ENCODE measurements at regions not wholly inside any gene's neighbourhood (a gene's known extent, or its start where the extent isn't known, plus 50 kb on each side); places are given as distances from the start of the nearest gene placed in this dataset.

DNA sequence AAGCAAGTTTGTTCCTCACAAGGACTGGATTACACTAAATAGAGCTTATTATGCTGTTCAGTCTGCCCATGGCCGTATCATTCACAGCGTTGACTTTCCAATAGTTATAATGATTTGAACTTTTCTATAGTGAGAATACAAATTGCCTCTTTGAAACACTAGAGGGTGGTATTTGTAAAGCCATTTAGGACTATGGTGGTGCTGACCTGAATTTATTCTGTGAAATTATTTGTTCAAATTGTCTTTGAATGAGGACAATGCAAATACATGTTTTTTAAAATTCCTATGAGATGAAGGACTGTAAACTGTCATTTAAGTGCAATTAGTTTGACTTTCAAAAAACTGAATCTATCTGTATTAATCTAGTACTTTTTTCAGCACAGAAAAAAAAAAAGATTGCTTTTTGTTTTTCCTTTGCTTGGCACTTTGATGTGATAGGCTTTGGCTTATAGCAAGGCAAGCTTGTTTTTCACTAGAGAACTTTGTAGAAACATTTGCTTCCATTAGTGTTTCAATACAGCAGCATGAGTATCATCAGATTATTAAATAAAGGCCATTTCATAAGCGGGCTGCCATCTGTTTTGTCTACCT, 122.7 kb upstream of the TMEM229A start:
- Mint-ChIP-seq H3K4me1 (peaks cover 16% of the 10 kb centered on the region), H3K36me3 (ENCODE audit: low read depth) (no peaks in the 10 kb centered on the region), H3K9me3 (no peaks in the 10 kb centered on the region), H3K4me3 (no peak overlapping the region), H3K27me3 (ENCODE audit: low read depth) (no peaks in the 10 kb centered on the region), H3K27ac (peak overlapping the region in 2 of 3 experiments; percentile 3 to 6)
- TF ChIP-seq, protein P1, sequence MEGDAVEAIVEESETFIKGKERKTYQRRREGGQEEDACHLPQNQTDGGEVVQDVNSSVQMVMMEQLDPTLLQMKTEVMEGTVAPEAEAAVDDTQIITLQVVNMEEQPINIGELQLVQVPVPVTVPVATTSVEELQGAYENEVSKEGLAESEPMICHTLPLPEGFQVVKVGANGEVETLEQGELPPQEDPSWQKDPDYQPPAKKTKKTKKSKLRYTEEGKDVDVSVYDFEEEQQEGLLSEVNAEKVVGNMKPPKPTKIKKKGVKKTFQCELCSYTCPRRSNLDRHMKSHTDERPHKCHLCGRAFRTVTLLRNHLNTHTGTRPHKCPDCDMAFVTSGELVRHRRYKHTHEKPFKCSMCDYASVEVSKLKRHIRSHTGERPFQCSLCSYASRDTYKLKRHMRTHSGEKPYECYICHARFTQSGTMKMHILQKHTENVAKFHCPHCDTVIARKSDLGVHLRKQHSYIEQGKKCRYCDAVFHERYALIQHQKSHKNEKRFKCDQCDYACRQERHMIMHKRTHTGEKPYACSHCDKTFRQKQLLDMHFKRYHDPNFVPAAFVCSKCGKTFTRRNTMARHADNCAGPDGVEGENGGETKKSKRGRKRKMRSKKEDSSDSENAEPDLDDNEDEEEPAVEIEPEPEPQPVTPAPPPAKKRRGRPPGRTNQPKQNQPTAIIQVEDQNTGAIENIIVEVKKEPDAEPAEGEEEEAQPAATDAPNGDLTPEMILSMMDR (IDR thresholded peaks at IDR 0.05; ENCODE audit: unreplicated experiment in 3 of 3), result peak; percentile 65 to 71 (median 66)

DNA sequence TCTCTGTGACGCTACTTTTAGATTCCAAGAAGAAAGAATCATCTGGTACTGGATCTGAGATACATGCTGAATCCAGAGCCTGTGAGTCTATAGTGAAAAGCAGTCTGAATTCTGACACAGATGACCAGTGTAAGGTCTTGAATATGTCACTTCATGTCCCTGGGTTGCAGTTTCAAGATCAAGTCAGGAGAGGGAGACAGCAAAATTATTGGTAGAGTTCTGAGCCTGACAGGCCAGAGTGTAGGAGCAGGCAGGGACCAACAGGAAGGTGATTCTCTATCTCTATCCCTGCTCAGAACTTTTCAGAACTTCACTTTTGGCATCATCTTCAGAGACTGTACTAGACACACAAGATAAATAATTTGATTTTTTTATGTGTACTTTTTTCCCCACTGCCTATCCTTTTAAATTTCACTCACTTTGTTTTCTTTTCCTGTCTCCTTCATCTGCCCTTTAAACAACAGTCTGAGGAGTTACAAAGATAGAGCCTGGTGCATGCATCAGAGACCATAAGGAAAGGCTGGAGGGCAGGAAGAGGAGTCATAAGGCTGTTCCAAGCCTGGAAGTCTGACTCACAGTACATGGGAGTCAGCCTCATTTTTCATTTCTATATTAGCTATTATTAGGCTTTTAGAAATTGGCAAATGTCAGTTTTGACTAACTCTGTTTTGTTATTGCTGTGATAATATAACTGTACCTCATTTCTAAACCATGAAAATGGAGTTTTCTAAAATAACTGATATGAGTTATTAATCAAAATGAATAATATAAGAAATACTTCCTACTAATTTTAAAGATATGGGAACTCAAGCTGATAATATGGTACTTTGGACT, 120.2 kb upstream of the TMEM229A start:
- TF ChIP-seq, protein P1 (IDR thresholded peaks at IDR 0.05; ENCODE audit: unreplicated experiment in 3 of 3), result peak; percentile 38 to 57 (median 43)
- Mint-ChIP-seq H3K27me3 (ENCODE audit: low read depth) (no peaks in the 10 kb centered on the region), H3K36me3 (ENCODE audit: low read depth) (no peaks in the 10 kb centered on the region), H3K27ac (peak overlapping the region in 2 of 3 experiments; percentile 1 to 46), H3K9me3 (no peaks in the 10 kb centered on the region), H3K4me3 (no peak overlapping the region), H3K4me1 (peaks cover 16% of the 10 kb centered on the region)

DNA sequence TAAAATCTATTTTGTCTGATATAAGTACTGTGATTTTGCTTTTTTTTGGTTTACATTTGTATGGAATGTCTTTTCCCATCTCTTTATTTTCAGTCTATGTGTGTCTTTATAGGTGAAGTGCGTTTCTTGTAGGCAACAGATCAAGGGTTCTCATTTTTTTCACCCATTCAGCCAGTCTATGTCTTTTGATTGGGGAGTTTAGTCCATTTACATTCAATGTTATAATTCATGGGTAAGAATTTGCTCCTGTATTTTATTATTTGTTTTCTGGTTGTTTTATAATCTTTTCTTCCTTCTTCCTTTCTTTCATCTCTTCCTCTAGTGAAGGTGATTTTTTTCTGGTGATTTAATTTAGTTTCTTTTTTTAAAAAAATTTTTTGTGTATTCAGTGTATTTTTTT, 104.8 kb upstream of the TMEM229A start:
- Mint-ChIP-seq H3K4me1 (no peaks in the 10 kb centered on the region), H3K27me3 (ENCODE audit: low read depth) (peaks cover 4% of the 10 kb centered on the region), H3K4me3 (no peak overlapping the region), H3K27ac (no peak overlapping the region), H3K9me3 (peaks cover 24% of the 10 kb centered on the region), H3K36me3 (ENCODE audit: low read depth) (no peaks in the 10 kb centered on the region)
- TF ChIP-seq, protein P1 (IDR thresholded peaks at IDR 0.05; ENCODE audit: unreplicated experiment in 3 of 3), result no peak

DNA sequence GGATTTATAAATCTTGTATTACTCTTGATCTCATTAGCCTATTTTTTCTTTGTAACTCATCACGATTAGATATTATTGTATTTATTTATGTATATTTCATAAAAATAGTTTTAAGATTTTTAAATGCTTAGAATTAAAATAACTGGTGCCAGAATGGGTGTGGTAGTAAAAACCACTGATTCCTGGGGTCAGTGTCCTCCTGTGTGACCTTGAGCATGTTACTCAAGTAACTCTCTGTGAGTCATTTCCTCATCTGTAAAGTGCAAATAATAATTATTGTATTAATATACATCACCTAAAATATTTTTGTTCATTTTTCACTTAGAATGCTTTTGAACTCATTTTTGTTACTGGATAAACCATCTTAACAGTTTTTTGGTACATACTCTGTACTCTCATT, 91.3 kb upstream of the TMEM229A start:
- TF ChIP-seq, protein P1 (IDR thresholded peaks at IDR 0.05; ENCODE audit: unreplicated experiment in 3 of 3), result no peak
- H3K4me1 Mint-ChIP-seq, result no peaks in the 10 kb centered on the region
- no peak overlapping the region for H3K4me3 Mint-ChIP-seq
- peaks cover 3% of the 10 kb centered on the region for H3K27me3 Mint-ChIP-seq (ENCODE audit: low read depth)
- no peak overlapping the region for H3K27ac Mint-ChIP-seq
- H3K36me3 Mint-ChIP-seq (ENCODE audit: low read depth), result no peaks in the 10 kb centered on the region
- peaks cover 5% of the 10 kb centered on the region for H3K9me3 Mint-ChIP-seq

DNA sequence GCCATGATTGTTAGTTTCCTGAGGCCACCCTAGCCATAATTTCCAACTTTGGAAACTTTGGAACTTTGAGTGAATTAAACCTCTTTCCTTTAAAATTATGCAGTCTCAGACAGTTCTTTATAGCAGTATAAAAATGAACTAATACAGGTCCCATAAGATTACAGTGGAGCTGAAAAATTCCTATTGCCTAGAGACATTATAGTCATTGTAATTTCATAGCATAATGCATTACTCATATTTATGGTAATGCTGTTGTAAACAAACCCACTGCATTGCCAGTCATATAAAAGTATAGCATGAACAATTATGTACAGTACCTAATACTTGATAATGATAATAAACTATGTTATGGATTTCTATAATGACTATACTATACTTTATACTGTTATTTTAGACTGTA, 88.0 kb upstream of the TMEM229A start:
- H3K36me3 Mint-ChIP-seq (ENCODE audit: low read depth), result no peaks in the 10 kb centered on the region
- peaks cover 3% of the 10 kb centered on the region for H3K27me3 Mint-ChIP-seq (ENCODE audit: low read depth)
- no peak overlapping the region for H3K4me3 Mint-ChIP-seq
- no peaks in the 10 kb centered on the region for H3K4me1 Mint-ChIP-seq
- TF ChIP-seq, protein P1 (IDR thresholded peaks at IDR 0.05; ENCODE audit: unreplicated experiment in 3 of 3), result no peak
- H3K9me3 Mint-ChIP-seq, result peaks cover 14% of the 10 kb centered on the region
- H3K27ac Mint-ChIP-seq, result no peak overlapping the region
